EH (cell line): ENCODE measurements at regions not wholly inside any gene's neighbourhood (a gene's known extent, or its start where the extent isn't known, plus 50 kb on each side); places are given as distances from the start of the nearest gene placed in this dataset.

Source experiments
- DNase-seq: peaks from one replicate; pipeline ENCODE4 v3.0.0-alpha.2; 2015; ENCODE audit warnings: low read depth

DNA sequence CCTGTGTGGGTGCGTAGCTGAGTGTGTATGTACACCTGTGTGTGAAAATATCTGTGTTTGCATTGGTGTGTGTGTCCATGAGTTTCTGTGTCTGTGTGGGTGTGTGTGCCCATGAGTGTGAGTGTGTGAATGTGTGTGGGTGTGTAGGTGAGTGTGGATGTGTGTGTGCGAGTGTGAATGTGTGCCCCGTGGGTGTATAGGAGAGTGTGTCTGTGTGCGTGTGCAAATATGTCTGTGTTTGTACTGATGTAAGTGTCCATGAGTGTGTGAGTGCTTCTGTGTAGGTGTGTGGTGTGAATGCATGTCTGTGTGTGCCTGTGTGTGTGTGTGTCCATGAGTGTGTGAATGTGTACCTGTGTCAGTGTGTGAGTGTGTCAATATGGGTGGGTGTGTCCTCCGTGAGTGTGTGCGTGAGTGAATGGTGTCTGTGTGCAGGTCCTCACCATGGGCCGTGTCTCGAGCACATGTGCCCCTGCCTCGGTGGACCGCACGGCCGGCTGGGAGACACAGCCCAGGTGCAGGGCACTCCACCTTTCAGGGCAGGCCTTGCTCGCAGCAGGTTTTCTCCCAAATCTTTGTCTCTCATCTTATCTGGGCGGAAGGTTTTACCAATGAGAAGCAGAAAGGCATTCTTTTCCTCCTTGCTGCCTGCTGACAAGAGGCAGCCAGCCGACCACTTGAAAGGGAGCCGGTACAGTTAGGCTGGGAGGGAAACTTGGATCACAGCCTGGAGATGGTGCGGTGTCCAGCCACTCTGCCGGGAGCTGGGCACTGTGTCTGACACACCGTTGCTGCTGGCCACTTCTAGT lies 107.1 kb upstream of the FAM20C start:
- peak; percentile 45 for DNase-seq

DNA sequence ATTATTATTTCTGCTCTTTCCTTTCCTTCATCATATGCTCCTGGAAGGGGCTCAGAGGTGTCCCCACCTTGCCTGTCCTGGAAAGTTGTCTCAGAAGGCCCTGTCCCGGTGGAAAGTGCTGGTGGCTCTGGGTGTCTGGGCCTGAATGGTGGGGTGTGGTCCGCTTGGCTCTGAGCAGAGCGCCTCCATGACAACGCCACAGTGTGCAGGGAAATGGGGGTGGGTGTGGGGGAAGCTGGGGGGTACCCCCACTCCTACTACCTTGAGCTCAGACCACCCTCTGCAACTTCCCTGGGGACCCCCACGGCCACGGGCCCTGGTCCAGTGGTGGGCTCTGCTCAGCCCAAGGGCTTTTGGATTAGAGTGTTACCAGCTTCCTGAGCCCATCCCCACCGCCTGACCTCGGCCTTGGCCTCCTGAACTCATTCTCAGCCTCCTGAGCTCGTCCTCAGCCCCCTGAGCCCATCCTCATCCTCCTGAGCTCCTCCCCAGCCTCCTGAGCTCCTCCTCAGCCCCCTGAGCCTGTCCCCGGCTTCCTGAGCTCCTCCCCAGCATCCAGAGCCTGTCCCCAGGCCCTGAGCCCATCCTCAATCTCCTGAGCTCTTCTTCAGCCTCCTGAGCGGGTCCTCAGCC lies 106.4 kb upstream of the FAM20C start:
- no peak for DNase-seq

DNA sequence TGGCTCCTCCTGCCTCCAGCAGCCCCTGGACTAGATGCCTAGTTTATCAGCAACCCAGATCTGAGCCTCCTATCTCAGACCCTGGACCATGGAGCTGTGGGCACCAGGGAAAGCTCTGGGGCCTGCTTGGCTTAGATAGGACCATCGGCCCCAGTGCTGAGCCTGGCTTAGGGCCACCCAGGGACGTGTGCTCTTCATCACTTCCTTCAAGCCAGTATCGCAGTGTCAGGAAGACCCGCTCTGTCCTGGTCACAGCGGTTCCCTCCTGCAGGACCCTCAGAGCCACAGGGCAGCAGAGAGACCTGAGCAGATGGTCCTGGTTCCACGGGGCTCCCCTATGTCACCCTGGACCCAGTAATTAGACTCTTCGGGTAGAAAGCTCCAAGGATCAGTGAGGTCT lies 105.7 kb upstream of the FAM20C start:
- no peak for DNase-seq

DNA sequence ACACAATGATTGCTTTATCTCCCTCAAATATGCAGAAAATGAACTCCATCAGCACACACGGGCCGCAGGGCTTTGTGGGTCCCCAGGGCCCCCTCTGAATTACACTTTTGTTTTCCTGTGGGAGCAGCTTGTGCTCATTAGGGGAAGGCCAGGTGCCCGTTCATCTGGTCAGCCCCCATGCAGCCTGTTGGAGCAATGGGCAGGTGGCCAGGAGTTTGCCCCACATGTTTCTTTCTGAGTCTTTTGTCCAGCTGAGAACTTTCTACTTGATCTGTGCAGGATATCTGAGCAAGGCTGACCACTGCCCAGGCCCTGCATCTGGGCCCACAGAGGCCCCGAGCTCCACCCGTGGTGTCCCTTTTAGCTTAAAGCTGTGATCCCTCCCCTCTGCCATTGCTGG lies 105.3 kb upstream of the FAM20C start:
- no peak for DNase-seq

DNA sequence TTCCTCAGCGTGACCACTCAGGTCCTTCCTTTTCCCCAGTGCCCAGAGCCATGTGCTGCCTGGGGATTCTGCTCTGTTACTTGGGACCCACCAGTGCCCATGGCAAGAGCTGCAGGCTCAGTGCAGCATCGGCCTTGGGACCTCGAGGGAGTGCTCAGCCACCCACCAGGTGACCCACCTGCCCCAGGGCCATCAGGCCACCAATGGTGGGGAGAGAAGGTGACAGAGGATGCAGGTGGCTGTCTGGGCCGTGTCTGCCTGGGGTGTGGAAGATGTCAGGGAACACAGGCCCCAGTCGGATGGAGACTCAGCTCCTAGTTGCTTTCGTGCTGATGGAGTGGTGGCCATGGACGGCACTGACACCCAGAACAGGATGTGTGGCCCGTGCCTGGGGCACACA lies 104.7 kb upstream of the FAM20C start:
- no peak for DNase-seq

DNA sequence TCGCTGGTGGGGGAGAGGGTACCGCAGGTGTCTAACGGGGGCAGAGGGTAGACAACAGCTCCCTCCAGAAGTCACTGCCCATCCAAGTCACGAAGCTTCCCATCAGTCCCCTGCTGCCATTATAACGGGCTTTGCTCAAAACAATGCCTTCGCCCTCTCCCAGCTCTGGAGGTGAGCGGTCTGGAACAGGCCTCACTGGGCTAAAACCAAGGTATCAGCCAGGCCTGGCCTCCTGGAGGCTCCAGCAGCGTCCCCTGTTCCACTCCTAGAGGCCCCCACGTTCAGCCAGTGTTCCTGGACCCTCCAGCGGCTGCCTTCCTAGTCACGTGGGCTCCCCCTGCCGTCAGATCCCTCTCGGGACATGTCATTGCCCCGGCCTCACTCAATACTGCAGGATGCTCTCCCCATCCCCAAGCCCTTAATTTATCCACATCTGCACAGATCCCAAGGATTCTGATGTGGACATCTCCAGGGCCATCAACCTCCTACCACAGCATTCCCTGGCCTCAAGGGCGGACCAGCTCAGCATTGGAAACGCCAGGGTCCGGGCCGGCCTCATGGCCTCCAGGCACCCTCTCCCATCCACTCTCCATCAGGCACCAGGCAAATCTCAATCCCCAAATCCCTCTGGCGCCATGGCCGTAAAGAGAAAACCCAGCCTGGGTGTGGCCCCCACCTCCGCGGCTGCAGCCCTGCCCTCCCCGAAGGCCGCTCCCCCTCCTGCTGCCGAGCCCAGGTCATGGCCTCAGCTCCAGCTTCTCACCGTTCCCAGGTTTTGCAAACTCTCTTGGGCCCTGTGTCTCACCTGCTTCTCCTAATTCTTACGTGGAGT lies 104.1 kb upstream of the FAM20C start:
- no peak for DNase-seq

DNA sequence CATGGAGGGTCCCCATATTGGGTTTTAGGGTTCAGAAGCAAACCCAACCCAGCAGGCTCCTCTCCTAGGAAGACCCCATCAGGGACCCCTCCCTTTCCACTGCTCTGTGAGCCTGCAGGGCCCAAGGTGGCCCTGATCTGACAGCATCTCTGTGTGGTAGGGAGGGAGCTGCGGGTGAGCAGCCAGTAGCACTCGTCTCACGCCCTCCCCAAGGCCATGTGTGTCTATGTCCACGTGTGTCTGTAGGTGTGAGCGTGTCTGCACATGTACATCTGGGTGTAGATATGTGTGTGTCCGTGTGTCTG lies 103.5 kb upstream of the FAM20C start:
- no peak for DNase-seq

DNA sequence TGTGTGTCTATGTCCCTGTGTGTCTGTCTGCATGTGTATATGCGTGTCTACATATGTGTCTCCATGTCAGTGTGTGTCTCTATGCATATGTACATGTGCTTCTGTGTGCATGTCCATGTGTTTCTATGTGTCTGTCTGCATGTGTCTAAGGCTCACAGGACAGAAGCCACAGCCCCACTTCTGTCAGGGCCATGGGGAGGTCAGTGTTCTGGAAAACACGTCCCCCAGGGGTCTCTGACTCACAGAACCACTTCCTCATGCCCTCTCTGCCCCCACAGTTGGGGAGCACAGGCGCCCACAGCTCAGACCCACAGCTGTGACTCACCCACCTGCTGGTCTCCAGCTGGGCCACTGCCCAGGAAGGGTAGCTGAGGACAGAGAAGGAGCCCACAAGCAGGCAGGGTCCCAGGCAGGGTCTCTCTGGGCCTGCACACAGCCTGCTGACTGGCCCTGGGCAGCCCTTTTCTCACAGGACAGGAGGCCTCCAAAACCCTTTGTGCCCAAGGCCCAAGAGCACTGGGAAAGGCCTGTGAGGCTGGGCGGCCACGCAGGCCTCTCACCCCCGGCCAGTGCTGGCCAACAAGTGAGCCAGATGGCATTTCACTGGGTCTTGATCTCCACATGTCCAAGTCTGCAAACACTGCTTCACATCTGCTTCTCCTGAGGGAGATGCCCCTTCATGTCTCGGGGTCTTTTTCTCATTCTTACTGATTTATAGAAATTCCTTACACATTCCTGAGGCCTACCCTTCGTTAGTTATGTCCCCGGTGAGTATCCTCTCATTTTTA lies 102.9 kb upstream of the FAM20C start:
- peak; percentile 97 for DNase-seq

DNA sequence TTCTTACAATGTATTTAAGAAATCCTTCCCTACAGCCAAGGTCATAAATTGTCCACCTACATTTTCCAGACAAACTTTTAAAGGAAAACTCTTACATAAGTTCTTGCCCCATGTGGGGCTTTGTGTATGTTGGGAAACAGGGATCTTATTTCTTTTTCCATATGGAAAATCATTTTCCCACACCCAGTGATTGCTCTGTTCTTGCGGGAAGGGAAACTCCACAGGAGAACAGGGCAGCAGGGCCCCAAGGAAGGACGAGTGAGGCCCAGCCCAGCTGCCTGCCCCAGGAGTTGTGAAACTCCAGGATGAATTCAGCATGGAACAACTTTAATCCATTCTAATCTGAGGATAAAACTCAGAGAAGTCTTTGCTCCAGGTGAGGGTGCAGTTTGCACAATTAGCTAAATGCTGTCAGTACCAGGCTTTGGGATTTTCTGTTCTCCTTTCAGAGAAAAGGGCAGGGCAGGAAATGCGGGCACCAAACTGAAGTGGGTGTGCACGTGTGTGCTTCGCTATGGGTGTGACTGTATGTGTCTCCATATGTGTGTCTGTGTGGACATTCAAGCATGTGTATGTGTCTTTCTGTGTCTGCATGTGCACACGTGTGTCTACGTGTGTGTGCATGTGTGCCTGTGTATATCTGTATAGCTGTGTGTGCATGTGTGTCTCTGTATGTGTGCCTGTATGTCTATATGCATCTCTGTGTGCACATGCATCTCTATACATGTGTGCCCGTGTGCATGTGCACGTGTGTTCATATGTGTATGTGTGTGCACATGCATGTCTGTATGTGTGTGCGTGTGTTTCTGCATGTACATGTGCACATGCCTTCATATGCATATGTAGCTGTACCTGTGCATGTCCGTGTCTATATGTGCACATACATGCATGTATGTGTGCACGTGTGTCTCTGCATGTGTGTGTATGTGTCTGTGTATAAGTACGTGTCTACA lies 102.0 kb upstream of the FAM20C start:
- peak; percentile 75 for DNase-seq

DNA sequence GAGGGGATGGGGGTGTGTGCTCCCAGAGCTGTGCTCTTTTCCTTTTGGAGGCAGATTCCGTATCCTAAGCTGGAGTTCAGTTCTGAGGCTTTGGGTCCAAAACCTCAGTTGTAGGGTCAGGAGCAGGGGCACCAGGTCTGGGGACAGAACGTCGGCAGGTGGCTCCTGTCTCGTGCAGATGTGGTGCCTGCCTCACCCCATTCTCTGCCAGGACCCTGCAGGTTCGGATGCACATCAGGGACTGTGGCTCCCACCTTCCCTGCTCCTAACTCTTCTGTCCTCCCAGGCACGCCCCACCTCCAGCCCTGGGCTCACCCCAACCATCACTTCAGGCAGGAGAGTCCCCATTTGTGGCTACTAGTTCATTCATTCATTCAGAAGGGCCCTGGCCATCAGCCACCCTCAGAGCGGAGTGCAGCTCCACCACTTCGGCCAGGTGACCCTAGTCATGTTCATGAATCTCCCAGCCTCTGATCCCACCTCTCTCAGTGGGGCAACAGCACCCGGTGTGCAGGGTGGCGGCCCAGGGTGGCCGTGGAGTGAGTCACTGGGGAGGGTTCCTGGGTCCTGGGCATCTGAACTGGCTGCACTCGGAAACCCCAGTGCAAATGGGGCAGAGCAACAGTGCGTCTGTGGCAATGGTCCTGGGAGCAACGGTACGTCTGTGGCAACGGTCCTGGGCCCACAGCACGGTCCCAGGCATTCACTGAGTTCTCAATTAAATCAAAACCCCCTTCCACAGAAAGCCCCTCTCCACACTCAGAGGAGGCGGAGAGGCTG lies 100.8 kb upstream of the FAM20C start:
- DNase-seq: no peak

DNA sequence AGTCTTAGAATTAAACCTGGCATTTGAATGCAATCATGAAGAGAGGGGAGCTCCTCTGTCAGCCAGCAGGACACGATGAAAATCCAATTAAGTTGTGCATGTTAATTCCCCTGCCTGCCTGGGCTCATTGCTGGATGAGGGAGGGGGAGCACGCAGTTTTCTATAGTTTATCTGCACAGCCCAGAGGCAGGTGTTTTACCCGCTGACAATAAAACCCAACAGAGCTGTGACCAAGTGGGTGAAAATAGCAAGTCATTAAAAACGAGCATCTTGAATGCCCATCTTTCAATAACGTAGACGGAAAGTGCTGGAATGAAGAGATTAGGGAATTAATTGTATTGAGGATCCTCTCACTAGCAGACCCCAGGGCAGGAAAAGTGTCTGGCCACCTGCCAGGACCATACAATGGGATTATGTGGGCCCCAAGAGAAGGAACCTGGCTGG lies 100.1 kb upstream of the FAM20C start:
- DNase-seq: no peak

DNA sequence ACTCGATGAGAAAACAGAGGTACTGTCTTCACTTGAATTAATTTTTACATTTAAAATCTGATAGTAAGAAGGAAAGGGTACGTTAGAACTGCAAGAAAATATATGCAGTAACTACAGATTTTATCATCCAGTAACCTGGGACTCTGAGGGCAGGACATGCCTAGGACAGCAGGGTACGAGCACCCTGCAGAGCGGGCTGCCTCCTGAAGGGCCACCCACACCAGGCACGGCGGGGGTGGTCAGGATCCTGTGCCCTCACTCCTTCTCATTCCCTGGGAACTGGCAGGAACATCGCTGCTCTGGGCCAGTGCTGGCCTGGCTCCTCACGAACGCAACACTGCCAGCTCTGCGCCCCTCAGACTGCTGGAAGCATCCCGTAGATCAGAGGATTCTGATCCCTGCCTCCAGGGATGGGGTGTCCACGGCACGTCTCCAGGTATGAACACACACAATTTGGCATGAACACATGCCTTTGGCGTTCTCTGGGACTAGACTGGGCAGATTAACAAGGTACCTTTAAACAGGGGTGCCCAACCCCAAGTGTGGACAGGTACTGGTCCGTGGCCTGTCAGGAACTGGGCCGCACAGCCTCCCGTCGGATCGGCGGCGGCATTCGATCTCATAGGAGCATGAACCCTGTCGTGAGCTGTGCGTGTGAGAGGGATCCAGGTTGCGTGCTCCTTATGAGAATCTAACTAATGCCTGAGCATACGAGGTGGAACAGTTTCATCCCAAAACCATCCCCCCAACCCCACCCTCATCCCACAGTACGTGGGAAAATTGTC lies 99.3 kb upstream of the FAM20C start:
- DNase-seq: no peak

DNA sequence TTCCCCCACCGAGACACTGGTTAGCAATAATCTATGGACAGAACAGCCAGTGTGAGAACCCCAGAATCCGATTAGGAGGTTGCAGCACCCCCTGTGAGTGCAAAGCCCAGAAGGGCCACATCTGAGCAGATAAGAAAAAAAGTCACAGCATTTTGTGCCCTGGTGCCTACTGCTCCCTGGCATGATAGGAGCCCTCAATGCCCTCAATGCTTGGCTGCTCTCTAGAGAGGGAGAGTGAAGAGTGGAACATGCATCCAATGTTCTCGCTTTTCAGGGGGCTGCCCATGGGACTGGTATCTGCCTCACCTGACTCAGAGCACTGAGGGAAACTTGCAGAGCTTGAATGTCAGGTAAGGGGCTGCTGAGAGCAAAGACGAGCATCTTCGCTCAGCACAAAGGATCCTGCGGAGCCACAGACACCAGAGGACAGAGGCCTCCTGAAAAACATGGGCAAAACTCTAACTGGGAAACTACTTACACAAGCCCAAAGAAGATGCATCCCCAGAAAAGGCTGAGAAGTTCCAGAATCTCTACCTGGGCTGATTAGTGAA lies 98.0 kb upstream of the FAM20C start:
- no peak for DNase-seq

DNA sequence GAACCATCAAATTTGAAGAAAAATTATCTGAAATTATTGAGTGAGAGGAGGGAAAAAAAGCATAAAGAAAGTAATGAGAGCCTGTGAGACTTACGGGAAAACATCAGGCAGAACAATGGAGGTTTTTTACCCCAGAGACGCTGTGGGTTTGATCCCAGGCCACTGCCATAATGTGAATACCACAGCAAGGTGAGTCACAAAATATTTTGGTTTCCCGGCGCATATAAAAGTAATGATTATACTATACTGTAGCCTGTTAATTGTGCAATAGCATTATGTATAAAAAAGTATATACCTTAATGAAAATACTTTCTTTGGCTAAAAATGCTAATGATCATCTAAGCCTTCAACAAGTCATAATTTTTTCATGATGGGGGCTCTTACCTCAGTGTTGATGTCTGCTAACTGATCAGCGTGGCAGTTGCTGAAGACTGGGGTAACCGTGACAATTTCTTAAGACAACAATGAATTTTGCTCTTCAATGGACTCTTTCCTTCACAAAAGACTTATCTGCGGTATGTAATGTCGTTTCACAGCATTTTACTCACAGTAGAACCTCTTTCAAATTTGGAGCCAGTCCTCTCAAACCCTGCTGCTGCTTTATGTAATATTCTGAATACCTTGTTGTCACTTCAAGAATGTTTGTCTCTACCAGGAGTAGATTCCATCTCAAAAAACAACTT lies 97.0 kb upstream of the FAM20C start:
- peak; percentile 74 for DNase-seq

DNA sequence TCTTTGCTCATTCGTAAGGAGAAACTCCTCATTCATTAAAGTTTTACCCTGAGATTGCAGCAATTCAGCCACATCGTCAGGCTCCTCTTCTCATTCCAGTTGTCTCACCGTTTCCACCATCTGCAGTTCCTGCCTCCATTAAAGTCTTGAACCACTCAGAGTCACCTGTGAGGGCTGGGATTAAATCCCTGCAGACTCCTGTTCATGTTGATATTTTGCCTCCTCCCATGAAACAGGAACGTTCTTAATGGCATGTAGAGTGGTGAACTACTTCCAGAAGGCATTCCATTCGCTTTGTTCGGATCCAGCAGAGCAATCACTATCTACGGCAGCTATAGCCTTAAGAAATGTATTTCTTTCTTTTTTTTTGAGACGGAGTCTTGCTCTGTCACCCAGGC lies 96.5 kb upstream of the FAM20C start:
- DNase-seq: no peak

DNA sequence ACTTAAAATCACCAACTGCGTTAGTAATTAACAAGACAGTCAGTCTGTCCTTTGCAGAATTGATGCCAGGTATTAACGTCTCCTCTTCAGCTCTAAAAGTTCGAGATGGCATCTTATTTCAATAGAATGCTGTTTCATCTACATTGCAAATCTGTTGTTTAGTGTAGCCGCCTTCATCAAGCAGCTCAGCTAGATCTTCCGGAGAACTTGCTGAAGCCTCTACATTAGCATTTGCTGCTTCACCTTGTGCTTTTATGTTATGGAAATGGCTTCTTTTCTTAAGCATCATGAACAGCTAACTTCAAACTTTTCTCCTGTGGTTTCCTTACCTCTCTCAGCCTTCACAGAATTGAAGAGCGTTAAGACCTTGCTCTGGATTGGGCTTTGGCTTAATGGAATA lies 95.5 kb upstream of the FAM20C start:
- DNase-seq: no peak

DNA sequence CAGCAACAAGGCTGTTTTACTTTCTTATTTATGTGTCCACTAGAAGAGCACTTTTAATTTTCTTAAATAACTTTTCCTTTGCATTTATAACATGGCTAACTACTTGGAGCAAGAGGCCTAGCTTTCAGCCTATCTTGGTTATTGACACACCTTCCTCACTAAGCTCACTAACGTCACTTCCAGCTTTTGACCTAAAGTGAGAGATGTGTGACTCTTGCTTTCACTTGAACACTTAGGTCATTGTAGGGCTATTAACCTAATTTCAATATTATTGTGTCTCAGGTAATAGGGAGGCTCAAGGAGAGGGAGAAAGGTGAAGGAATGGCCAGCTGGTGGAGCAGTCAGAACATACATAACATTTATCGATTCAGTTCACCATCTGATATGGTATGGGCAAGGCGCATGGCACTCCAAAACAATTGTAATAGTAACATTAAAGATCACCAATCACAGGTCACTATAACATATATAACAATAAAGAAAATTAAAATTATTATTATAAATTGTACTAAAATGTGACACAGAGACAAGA lies 95.0 kb upstream of the FAM20C start:
- no peak for DNase-seq
